DMS114 treated with DMSO at 0.1 percent for 48 hours (cell line): ENCODE measurements at regions not wholly inside any gene's neighbourhood (a gene's known extent, or its start where the extent isn't known, plus 50 kb on each side); places are given as distances from the start of the nearest gene placed in this dataset.

Source experiments
- DNase-seq: peaks from one replicate; lab custom pipeline; 2025; ENCODE audit not compliant: unreplicated experiment; lab: John Stamatoyannopoulos, UW

GRCh38 chr3:84835366-84835765 is 123.4 kb upstream of the CADM2 start:
- no peak for DNase-seq

GRCh38 chr3:84836961-84837360 is 121.8 kb upstream of the CADM2 start:
- DNase-seq = no peak

- no peak for DNase-seq
These were observed 81.7 kb upstream of the CADM2 start for GRCh38 chr3:84877092-84877491.

- no peak for DNase-seq
These were observed 77.5 kb upstream of the CADM2 start for GRCh38 chr3:84881288-84881687.

GRCh38 chr3:84885199-84885882 is 73.4 kb upstream of the CADM2 start:
- DNase-seq = no peak

- no peak for DNase-seq
These were observed 66.9 kb upstream of the CADM2 start for GRCh38 chr3:84891851-84892250.

GRCh38 chr3:84893211-84893610 is 65.6 kb upstream of the CADM2 start:
- DNase-seq = no peak

- DNase-seq = no peak
These were observed 54.6 kb upstream of the CADM2 start for GRCh38 chr3:84904212-84904611.

- DNase-seq = no peak
These were observed 53.8 kb upstream of the CADM2 start for GRCh38 chr3:84904816-84905555.

GRCh38 chr3:84905556-84905920 is 53.3 kb upstream of the CADM2 start:
- no peak for DNase-seq

- no peak for DNase-seq
These were observed 52.7 kb upstream of the CADM2 start for GRCh38 chr3:84906065-84906464.
